GM18499 (cell line): ENCODE measurements at regions not wholly inside any gene's neighbourhood (a gene's known extent, or its start where the extent isn't known, plus 50 kb on each side); places are given as distances from the start of the nearest gene placed in this dataset.
"Not testable (repeated sequence)": the region's sequence is repeated elsewhere in the genome, so short reads cannot be mapped to it uniquely, and the experiment has no call there.

Experiments used
- ATAC-seq: cut with Tn5 transposase; IDR thresholded peaks from one replicate; pipeline ENCODE4 v1.9.1; 2021; ENCODE audit warnings: moderate number of reproducible peaks; ENCODE audit not compliant: insufficient read depth, unreplicated experiment

DNA sequence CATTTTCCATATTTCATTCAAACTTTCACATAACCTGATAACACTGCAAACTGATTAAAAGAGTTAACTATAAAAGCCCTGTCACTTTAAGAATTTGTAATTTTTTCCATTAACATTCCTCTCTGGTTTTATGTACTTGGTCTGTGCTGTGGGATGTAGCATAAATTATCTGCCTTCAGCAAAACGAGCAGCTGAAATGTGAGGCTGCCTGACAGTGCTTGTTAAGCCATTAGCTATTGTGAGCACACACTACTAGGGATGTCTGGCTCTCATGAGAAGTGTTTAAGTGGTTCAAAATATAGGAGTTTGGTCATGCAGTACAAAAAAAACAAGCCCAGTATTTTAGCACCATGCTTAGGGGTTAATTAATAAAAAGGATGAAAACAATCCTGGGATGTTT lies 63.0 kb downstream of the HOXA1 start:
- ATAC-seq = no peak

GRCh38 chr7:27031289-27032172 lies 64.3 kb downstream of the HOXA1 start:
- ATAC-seq = peak; percentile 70

DNA sequence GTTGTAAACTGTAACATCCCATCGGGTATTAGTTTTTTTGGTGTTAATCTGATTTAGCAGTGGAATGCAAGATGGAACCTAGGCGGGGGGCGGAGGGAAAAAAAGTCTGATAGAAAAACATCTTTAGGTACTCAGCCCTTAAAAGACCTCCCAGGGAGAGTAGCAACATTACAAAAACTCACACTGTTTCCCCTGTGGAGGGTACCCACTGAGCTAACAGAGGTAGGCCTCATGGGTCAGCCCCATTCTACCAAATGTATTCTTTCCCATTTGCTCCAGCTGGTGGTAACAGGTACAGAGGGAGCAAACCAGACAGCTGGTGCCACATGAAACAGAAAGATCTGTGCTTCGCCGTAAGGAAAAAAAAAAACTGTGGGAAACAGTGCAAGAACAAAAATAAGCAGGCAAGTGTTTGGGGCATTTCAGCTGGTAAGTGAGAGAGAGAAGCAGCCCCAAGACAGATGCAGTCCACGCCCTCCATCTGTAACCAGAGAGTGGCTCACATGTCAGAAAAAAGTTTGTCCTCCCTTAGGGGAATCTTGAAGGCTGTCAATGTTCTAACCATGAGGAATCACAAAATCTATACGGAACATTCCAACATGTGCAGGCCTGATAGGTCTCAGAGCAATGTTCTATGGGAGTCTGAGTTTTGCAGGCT lies 65.3 kb downstream of the HOXA1 start:
- ATAC-seq = no peak

DNA sequence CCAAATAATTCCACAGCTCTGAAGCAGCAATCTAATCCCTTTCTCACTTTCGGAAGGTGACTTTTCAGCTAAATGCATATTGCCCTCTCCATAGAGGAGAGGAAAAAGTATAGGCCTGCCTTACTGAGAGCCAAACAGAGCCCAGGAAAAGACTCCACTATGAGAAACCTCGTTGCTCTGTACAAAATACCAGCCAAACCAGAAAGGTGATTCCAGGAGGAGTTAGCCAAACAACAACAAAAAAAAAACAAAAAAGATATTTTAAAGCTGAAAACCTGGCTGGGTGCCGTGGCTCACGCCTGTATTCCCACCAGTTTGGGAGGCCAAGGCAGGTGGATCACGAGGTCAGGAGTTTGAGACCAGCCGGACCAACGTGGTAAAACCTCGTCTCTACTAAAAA lies 70.5 kb downstream of the HOXA1 start:
- no peak for ATAC-seq

DNA sequence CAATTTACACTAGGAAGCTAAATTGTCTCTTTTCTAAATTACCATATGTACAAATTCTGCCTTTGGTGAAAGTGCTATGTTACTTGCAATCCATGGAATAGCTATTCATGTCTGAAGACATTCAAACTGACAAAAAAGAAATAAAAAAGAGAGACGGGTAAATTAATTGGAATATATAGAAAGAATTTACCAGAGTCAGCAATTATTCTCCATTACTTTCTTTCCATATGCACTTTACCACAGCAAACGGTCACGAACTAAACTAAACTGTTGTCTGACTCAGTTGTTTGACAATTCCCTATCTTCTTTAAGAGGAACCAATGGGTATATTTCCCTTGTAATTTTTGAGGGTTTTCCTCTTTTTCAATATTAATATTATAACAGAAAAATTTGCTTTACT lies 85.7 kb downstream of the HOXA1 start:
- no peak for ATAC-seq

DNA sequence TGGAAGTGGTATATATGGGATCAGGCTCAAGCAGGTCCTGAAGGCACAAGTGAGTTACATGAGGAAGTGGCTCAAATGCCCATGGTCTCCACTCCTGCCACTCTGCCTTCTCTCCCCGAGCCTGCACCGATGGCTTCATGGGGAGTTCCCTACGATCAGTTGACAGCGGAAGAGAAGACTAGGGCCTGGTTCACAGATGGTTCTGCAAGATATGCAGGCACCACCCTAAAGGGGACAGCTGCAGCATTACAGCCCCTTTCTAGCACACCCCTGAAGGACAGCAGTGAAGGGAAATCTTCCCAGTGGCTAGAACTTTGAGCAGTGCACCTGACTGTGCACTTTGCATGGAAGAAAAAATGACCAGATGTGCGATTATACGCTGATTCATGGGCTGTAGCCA lies 95.3 kb downstream of the HOXA1 start:
- no peak for ATAC-seq

DNA sequence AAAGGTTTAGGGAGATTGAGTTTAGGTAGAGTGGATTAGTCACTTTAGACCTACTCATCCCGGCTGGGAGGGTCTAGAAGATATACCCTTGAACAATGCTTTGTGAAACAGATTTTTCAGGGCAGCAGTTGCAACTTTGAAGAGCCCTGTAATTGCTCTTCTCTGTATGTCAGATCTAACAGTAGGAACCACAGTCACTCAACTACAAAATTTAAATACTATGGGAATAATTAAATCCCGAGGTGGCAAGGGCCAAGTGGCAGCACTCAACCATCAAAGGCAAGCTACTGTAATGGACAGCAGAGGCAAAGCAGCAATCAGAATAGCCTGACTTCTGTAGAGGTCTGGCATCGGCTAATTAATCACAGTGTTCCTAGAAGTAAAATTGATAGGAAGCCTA lies 97.5 kb downstream of the HOXA1 start:
- not testable (repeated sequence) for ATAC-seq

GRCh38 chr7:26995666-26996065 lies 100.1 kb downstream of the HOXA1 start:
- no peak for ATAC-seq

DNA sequence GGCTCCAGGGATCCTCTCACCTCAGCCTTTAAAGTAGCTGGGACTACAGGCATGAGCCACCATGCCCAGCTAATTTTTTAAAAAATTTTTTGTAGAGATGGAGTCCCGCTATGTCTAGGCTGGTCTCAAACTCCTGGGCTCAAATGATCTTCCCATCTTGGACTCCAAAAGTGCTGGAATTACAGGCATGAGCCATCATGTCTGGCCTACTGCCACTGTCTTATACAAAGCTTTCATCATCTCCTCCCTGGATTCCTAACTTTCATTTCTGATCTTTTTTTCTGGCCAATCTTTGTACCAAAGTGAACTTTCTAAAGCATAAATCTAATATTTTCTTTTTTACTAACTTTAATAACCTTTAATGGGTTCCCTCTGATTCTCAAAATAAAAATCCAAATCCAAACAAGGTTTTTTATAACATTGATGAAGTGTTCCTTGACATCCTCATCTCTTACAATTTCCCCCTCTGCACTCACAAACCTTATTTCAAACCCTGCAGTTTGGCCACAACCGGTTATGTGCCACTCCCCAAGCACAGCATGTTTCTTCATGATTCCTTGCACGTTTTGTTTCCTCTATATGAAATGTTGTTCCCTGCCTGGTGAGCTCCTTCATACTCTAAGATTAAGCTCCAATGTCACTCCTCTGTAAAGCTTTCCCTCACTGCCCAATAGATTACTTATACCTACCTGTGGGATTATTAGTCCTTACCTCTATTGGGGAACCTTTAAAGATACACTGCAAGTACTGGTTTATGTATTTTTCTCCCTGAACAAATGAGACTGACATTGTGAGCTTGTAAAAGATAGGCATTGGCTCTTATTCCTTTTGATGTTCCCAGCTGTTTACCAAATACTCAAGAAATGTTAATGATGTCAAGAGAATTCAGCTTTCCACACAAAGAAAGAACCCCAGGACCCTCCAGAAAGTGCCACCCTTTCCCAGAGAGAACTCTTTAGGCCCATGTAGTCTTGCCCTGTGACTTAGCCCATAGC lies 101.7 kb downstream of the HOXA1 start:
- no peak for ATAC-seq

- no peak for ATAC-seq
Measured at GRCh38 chr7:26992670-26993069, 103.1 kb downstream of the HOXA1 start.

DNA sequence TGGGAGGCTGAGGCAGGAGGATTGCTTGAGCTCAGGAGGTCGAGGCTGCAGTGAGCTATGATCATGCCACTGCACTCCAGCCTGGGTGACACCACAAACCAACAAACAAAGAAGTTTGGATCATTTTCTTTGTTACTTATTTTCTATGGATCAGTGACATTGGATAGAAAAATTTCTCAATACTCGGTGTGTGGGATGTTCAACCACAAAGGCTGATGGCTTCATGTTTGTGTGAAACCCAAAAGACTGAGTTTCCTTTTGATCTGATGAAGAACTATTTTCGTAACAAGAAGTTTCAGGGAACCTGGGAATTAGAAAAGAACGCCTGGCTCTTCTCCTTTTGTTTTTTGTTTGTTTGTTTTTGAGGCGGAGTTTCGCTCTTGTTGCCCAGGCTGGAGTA lies 104.0 kb downstream of the HOXA1 start:
- ATAC-seq = no peak

DNA sequence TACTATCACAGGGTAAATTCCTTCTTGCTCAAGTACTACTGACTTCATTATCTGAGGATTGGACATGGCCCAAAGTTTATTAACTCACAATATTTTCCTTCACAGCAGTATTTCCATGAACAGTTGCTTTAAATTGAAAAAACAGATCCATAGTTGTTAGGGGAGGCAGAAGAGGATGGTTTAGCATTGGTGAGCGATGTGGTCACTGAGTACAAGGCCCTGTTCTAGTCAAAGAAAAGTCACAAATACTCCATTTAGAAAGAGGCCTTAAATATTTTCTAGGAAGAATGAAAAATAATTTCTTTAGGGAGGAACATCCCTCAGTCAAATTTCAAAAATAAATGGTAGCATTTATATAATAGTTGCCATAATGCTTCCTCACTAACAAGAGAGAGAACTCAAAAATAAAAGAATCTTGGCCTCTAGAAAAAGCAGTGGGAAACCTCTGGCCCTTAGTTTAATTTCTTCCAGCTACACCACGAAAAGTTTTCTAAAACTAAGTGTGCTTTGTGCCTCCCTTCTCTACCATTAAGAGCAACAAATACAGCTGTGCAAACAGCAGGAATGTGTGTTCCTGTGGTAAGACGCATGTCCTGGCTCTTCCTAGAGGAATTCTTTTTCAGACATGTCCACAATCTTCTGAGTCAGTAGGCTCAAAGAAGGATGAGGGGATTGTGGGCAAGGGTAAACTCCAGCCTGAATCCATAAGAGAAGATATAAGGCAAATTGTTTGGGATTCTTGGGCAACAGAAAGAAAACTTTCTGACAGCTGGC lies 105.7 kb downstream of the HOXA1 start:
- ATAC-seq = no peak

GRCh38 chr7:26988836-26989374 lies 106.9 kb downstream of the HOXA1 start:
- no peak for ATAC-seq

GRCh38 chr7:26987338-26987737 lies 108.5 kb downstream of the HOXA1 start:
- no peak for ATAC-seq

GRCh38 chr7:26978146-26978545 lies 113.8 kb upstream of the SKAP2 start:
- ATAC-seq = no peak

- ATAC-seq = no peak
Measured at GRCh38 chr7:26976840-26977239, 112.5 kb upstream of the SKAP2 start.

- ATAC-seq = not testable (repeated sequence)
Measured at GRCh38 chr7:26971924-26972323, 107.5 kb upstream of the SKAP2 start.

GRCh38 chr7:26965724-26966123 lies 101.3 kb upstream of the SKAP2 start:
- no peak for ATAC-seq

DNA sequence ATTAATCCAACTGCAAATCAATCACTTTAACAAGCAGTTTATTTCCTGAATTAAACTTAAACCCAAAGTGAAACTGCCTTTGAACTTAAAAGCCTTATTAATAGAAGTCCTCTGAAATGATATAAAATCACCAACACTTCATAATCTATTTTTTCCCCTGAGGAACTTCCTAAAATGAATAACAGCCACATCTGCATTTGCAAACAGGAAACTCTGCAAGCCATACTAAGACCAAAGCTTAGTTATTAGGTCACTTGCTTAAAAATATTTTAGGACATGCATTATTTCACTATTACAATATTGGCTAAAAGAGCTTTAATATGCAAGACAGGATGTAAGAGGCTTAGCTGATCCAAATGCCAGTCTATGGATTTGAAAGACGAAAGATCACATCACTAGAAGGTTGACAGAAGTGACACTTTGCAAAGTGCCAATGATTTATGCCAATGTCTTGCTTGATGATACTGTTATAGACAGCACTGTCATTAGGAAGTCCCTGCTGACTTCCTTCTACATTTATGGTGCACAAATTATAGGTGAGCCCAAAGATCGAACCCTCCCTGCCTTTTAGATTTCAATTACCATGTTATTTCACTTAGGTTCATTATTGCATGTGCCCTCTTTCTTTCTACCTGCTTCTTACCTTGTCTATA lies 99.9 kb upstream of the SKAP2 start:
- no peak for ATAC-seq
